ENCODE measurements at regions not wholly inside any gene's neighbourhood (a gene's known extent, or its start where the extent isn't known, plus 50 kb on each side); places are given as distances from the start of the nearest gene placed in this dataset.

GRCh38 chr1:56150441-56151215 is 428.7 kb downstream of the PLPP3 start:
- CTCF ChIA-PET, result no interaction called here
- Mint-ChIP-seq H3K27me3 (no peaks in the 10 kb centered on the region), H3K27ac (no peak overlapping the region), H3K9me3 (no peaks in the 10 kb centered on the region), H3K36me3 (ENCODE audit: low read depth) (no peaks in the 10 kb centered on the region), H3K4me3 (no peak overlapping the region), H3K4me1 (no peaks in the 10 kb centered on the region)
- POLR2A ChIA-PET, result no interaction called here
- DNase-seq, result no peak

GRCh38 chr1:56149761-56150160 is 429.6 kb downstream of the PLPP3 start:
- no peaks in the 10 kb centered on the region for H3K4me1 Mint-ChIP-seq
- POLR2A ChIA-PET, result no interaction called here
- H3K4me3 Mint-ChIP-seq, result no peak overlapping the region

GRCh38 chr1:56148326-56149193 is 430.8 kb downstream of the PLPP3 start:
- DNase-seq, result no peak
- H3K36me3 Mint-ChIP-seq (ENCODE audit: low read depth), result no peaks in the 10 kb centered on the region
- no peaks in the 10 kb centered on the region for H3K4me1 Mint-ChIP-seq
- ChIA-PET POLR2A (no interaction called here), CTCF (no interaction called here)
- no peaks in the 10 kb centered on the region for H3K9me3 Mint-ChIP-seq
- H3K4me3 Mint-ChIP-seq, result no peak overlapping the region
- no peak overlapping the region for H3K27ac Mint-ChIP-seq
- no peaks in the 10 kb centered on the region for H3K27me3 Mint-ChIP-seq

More at GRCh38 chr1:56149761-56150160, 429.6 kb downstream of the PLPP3 start:
- Mint-ChIP-seq H3K27ac (no peak overlapping the region), H3K27me3 (no peaks in the 10 kb centered on the region), H3K9me3 (no peaks in the 10 kb centered on the region), H3K36me3 (ENCODE audit: low read depth) (no peaks in the 10 kb centered on the region)
- CTCF ChIA-PET, result no interaction called here
- DNase-seq, result no peak

GRCh38 chr1:56147459-56147858 is 431.9 kb downstream of the PLPP3 start:
- no peaks in the 10 kb centered on the region for H3K36me3 Mint-ChIP-seq (ENCODE audit: low read depth)
- no peaks in the 10 kb centered on the region for H3K9me3 Mint-ChIP-seq
- ChIA-PET CTCF (no interaction called here), POLR2A (no interaction called here)
- no peaks in the 10 kb centered on the region for H3K4me1 Mint-ChIP-seq
- H3K27ac Mint-ChIP-seq, result no peak overlapping the region
- H3K27me3 Mint-ChIP-seq, result no peaks in the 10 kb centered on the region
- DNase-seq, result no peak
- no peak overlapping the region for H3K4me3 Mint-ChIP-seq

- no peaks in the 10 kb centered on the region for H3K27me3 Mint-ChIP-seq
- no peak overlapping the region for H3K27ac Mint-ChIP-seq
- ChIA-PET CTCF (interaction anchor here (1.5 kb wide), 1 partner anchor 14 kb away, joined by 3 read pairs; no protein-coding TSS in a partner anchor), POLR2A (no interaction called here)
- H3K4me1 Mint-ChIP-seq, result no peaks in the 10 kb centered on the region
- DNase-seq, result no peak
- no peaks in the 10 kb centered on the region for H3K36me3 Mint-ChIP-seq (ENCODE audit: low read depth)
- H3K4me3 Mint-ChIP-seq, result no peak overlapping the region
- H3K9me3 Mint-ChIP-seq, result no peaks in the 10 kb centered on the region
These were observed 432.3 kb downstream of the PLPP3 start for GRCh38 chr1:56147034-56147433.

- Mint-ChIP-seq H3K9me3 (no peaks in the 10 kb centered on the region), H3K36me3 (ENCODE audit: low read depth) (no peaks in the 10 kb centered on the region), H3K4me1 (no peaks in the 10 kb centered on the region), H3K27ac (no peak overlapping the region), H3K4me3 (no peak overlapping the region), H3K27me3 (no peaks in the 10 kb centered on the region)
- DNase-seq, result no peak
- ChIA-PET POLR2A (no interaction called here), CTCF (interaction anchor here (1.5 kb wide), 1 partner anchor 14 kb away, joined by 3 read pairs; no protein-coding TSS in a partner anchor)
These were observed 432.9 kb downstream of the PLPP3 start for GRCh38 chr1:56146449-56146848.

- no peak for DNase-seq
- Mint-ChIP-seq H3K36me3 (ENCODE audit: low read depth) (no peaks in the 10 kb centered on the region), H3K4me3 (no peak overlapping the region), H3K9me3 (no peaks in the 10 kb centered on the region), H3K4me1 (no peaks in the 10 kb centered on the region), H3K27me3 (no peaks in the 10 kb centered on the region), H3K27ac (no peak overlapping the region)
- ChIA-PET POLR2A (no interaction called here), CTCF (interaction anchor here (1.5 kb wide), 1 partner anchor 13 kb away, joined by 3 read pairs; no protein-coding TSS in a partner anchor)
These were observed 433.8 kb downstream of the PLPP3 start for GRCh38 chr1:56145581-56145980.

GRCh38 chr1:56142301-56142700 is 437.1 kb downstream of the PLPP3 start:
- H3K4me3 Mint-ChIP-seq, result no peak overlapping the region
- no peaks in the 10 kb centered on the region for H3K4me1 Mint-ChIP-seq
- no peaks in the 10 kb centered on the region for H3K9me3 Mint-ChIP-seq
- H3K27me3 Mint-ChIP-seq, result no peaks in the 10 kb centered on the region
- H3K27ac Mint-ChIP-seq, result no peak overlapping the region
- CTCF ChIA-PET, result no interaction called here
- POLR2A ChIA-PET, result no interaction called here
- DNase-seq, result no peak
- no peaks in the 10 kb centered on the region for H3K36me3 Mint-ChIP-seq (ENCODE audit: low read depth)

- no peak overlapping the region for H3K27ac Mint-ChIP-seq
- ChIA-PET CTCF (no interaction called here), POLR2A (no interaction called here)
- H3K4me1 Mint-ChIP-seq, result no peaks in the 10 kb centered on the region
- H3K4me3 Mint-ChIP-seq, result no peak overlapping the region
- no peaks in the 10 kb centered on the region for H3K9me3 Mint-ChIP-seq
- H3K36me3 Mint-ChIP-seq (ENCODE audit: low read depth), result no peaks in the 10 kb centered on the region
- DNase-seq, result no peak
- no peaks in the 10 kb centered on the region for H3K27me3 Mint-ChIP-seq
These were observed 439.5 kb downstream of the PLPP3 start for GRCh38 chr1:56139836-56140235.

GRCh38 chr1:56137521-56138505 is 441.6 kb downstream of the PLPP3 start:
- CTCF ChIA-PET, result no interaction called here

GRCh38 chr1:56137090-56137489 is 442.3 kb downstream of the PLPP3 start:
- H3K27me3 Mint-ChIP-seq, result no peaks in the 10 kb centered on the region
- no peak overlapping the region for H3K4me3 Mint-ChIP-seq
- peaks cover 3% of the 10 kb centered on the region for H3K4me1 Mint-ChIP-seq
- DNase-seq, result no peak
- H3K27ac Mint-ChIP-seq, result no peak overlapping the region
- H3K9me3 Mint-ChIP-seq, result no peaks in the 10 kb centered on the region
- ChIA-PET POLR2A (no interaction called here), CTCF (no interaction called here)
- H3K36me3 Mint-ChIP-seq (ENCODE audit: low read depth), result no peaks in the 10 kb centered on the region

More at GRCh38 chr1:56137521-56138505, 441.6 kb downstream of the PLPP3 start:
- Mint-ChIP-seq H3K27me3 (no peaks in the 10 kb centered on the region), H3K27ac (no peak overlapping the region), H3K36me3 (ENCODE audit: low read depth) (no peaks in the 10 kb centered on the region), H3K9me3 (no peaks in the 10 kb centered on the region), H3K4me1 (no peaks in the 10 kb centered on the region), H3K4me3 (no peak overlapping the region)
- no peak for DNase-seq
- POLR2A ChIA-PET, result no interaction called here

GRCh38 chr1:56135864-56136147 is 443.6 kb downstream of the PLPP3 start:
- DNase-seq, result no peak
- H3K27me3 Mint-ChIP-seq, result no peaks in the 10 kb centered on the region
- H3K27ac Mint-ChIP-seq, result no peak overlapping the region
- ChIA-PET CTCF (no interaction called here), POLR2A (no interaction called here)
- H3K36me3 Mint-ChIP-seq (ENCODE audit: low read depth), result no peaks in the 10 kb centered on the region
- no peak overlapping the region for H3K4me3 Mint-ChIP-seq
- H3K9me3 Mint-ChIP-seq, result no peaks in the 10 kb centered on the region
- H3K4me1 Mint-ChIP-seq, result peaks cover 3% of the 10 kb centered on the region

Measured in activated CD4-positive, alpha-beta T cell treated with anti-CD3 and anti-CD28 coated beads, Interleukin-2, amount 10 ng/mL, durations not matched to agents 7 days and 5 days (primary cell).